ENCODE measurements at regions not wholly inside any gene's neighbourhood (a gene's known extent, or its start where the extent isn't known, plus 50 kb on each side); places are given as distances from the start of the nearest gene placed in this dataset.
"Not testable (repeated sequence)": the region's sequence is repeated elsewhere in the genome, so short reads cannot be mapped to it uniquely, and the experiment has no call there.

GRCh38 chr18:30929718-30930117 lies 112.8 kb downstream of the DSC3 start:
- no peak for DNase-seq (ENCODE audit: low spot score)

GRCh38 chr18:30929065-30929464 lies 113.5 kb downstream of the DSC3 start:
- DNase-seq (ENCODE audit: low spot score) = no peak

GRCh38 chr18:30927517-30928075 lies 114.9 kb downstream of the DSC3 start:
- DNase-seq (ENCODE audit: low spot score) = no peak

GRCh38 chr18:30927042-30927441 lies 115.5 kb downstream of the DSC3 start:
- DNase-seq (ENCODE audit: low spot score) = no peak

GRCh38 chr18:30925795-30926194 lies 116.7 kb downstream of the DSC3 start:
- no peak for DNase-seq (ENCODE audit: low spot score)

GRCh38 chr18:30920757-30921156 lies 121.8 kb downstream of the DSC3 start:
- peak; percentile 64 for DNase-seq (ENCODE audit: low spot score)

- peak; percentile 71 for DNase-seq (ENCODE audit: low spot score)
Measured at GRCh38 chr18:30920351-30920750, 122.2 kb downstream of the DSC3 start.

- no peak for DNase-seq (ENCODE audit: low spot score)
Measured at GRCh38 chr18:30917651-30918050, 124.9 kb downstream of the DSC3 start.

GRCh38 chr18:30915336-30915988 lies 127.1 kb downstream of the DSC3 start:
- no peak for DNase-seq (ENCODE audit: low spot score)

GRCh38 chr18:30908381-30908780 lies 134.2 kb downstream of the DSC3 start:
- DNase-seq (ENCODE audit: low spot score) = peak; percentile 18

GRCh38 chr18:30903566-30903965 lies 139.0 kb downstream of the DSC3 start:
- peak; percentile 93 for DNase-seq (ENCODE audit: low spot score)

GRCh38 chr18:30889519-30890301 lies 152.8 kb downstream of the DSC3 start:
- peak; percentile 13 for DNase-seq (ENCODE audit: low spot score)

GRCh38 chr18:30888344-30888743 lies 154.2 kb downstream of the DSC3 start:
- no peak for DNase-seq (ENCODE audit: low spot score)

GRCh38 chr18:30886998-30887397 lies 155.5 kb downstream of the DSC3 start:
- no peak for DNase-seq (ENCODE audit: low spot score)

GRCh38 chr18:30870466-30870865 lies 172.1 kb downstream of the DSC3 start:
- no peak for DNase-seq (ENCODE audit: low spot score)

- DNase-seq (ENCODE audit: low spot score) = no peak
Measured at GRCh38 chr18:30862900-30863299, 179.6 kb downstream of the DSC3 start.

GRCh38 chr18:30860741-30861140 lies 181.8 kb downstream of the DSC3 start:
- no peak for DNase-seq (ENCODE audit: low spot score)

- no peak for DNase-seq (ENCODE audit: low spot score)
Measured at GRCh38 chr18:30859036-30859435, 183.5 kb downstream of the DSC3 start.

- no peak for DNase-seq (ENCODE audit: low spot score)
Measured at GRCh38 chr18:30858560-30858959, 184.0 kb downstream of the DSC3 start.

- DNase-seq (ENCODE audit: low spot score) = no peak
Measured at GRCh38 chr18:30855762-30856161, 186.8 kb downstream of the DSC3 start.

GRCh38 chr18:30852980-30853379 lies 189.6 kb downstream of the DSC3 start:
- DNase-seq (ENCODE audit: low spot score) = no peak

GRCh38 chr18:30852541-30852940 lies 190.0 kb downstream of the DSC3 start:
- DNase-seq (ENCODE audit: low spot score) = no peak

- DNase-seq (ENCODE audit: low spot score) = not testable (repeated sequence)
Measured at GRCh38 chr18:30839056-30839561, 203.4 kb downstream of the DSC3 start.

Data from kidney tubule cell (primary cell).